ENCODE measurements at regions not wholly inside any gene's neighbourhood (a gene's known extent, or its start where the extent isn't known, plus 50 kb on each side); places are given as distances from the start of the nearest gene placed in this dataset.
"Not testable (repeated sequence)": the region's sequence is repeated elsewhere in the genome, so short reads cannot be mapped to it uniquely, and the experiment has no call there.

- DNase-seq, result no peak
These were observed 302.8 kb upstream of the CRIM1 start for GRCh38 chr2:36052819-36053218.

GRCh38 chr2:36044411-36044810 lies 311.2 kb upstream of the CRIM1 start:
- DNase-seq, result no peak

DNA sequence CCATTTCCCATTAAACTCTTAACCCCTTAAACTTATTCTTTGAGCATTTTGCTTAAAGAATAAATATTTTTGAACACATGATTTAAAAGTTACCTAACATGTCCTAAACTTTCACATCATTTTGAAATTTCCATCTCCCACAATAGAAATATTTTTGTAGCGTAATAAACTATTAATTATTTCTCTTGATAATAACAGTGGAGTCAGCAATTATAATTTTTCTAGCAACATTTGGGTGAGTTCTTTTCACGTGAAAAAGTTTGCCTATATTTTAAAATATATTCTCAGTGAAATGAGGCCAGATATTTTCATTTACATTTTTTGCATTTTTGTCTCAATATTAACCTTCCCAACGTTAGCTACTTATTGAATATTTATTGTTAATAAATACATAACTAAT lies 320.4 kb upstream of the CRIM1 start:
- DNase-seq, result no peak

- no peak for DNase-seq
These were observed 323.5 kb upstream of the CRIM1 start for GRCh38 chr2:36032046-36032445.

- no peak for DNase-seq
These were observed 324.1 kb upstream of the CRIM1 start for GRCh38 chr2:36031471-36031870.

DNA sequence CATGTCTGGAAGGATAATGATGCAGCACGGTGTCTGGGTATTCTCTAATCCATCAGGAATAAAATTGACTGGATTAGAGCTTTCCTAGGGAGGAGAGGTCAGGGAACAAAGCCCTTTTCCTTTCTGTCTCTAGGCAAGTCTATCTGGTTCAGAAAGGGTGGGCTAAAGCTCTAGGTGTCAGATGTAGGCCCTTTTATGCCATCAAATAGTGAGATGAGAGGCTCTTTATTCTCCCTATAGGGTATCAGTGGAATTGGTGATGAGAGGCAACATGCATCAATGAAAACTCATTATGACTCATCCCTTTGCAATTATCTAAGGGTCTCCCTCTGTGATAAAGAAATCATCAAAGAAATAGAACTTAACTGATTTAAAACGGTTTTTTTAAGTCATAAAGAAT lies 328.0 kb upstream of the CRIM1 start:
- no peak for DNase-seq

GRCh38 chr2:36013064-36013463 lies 342.5 kb upstream of the CRIM1 start:
- no peak for DNase-seq

DNA sequence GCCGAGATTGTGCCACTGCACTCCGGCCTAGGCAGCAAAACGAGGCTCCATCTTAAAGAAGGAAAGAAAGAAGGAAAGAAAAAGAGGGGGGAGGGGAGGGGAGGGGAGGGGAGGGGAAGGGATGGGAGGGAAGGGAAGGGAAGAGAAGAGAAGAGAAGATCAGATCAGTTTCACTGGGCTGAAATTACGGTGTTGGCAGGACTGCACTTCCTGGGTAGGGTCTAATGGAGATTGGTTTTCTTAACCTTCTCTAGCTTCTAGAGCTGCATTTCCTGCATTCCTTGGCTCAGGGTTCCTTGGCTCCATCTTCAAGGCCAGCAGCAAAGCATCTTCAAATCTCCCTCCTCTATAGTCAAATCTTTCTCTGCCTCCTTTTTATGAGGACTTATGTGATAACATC lies 349.1 kb upstream of the CRIM1 start:
- DNase-seq, result no peak

GRCh38 chr2:36002941-36003340 lies 352.6 kb upstream of the CRIM1 start:
- no peak for DNase-seq

- no peak for DNase-seq
These were observed 358.1 kb upstream of the CRIM1 start for GRCh38 chr2:35997488-35997887.

DNA sequence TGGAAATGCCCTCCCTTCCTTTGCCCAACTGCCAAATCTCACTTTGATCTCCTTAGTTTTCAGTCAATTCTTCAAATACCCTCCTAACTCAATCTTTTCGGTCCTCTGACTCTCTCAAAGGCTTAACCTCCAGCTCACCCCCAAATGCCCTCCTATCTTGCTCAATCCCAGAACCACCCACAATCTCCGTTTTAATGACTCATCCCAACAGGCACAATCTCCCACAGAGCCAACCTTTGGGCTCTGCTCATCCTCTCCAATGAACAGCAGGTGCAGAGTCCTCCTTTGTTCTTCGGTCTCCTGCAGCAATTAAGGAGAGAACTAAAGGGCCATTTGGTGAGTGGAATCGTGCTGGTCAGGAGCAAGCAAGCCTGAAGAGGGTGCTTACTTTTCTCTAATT lies 366.1 kb upstream of the CRIM1 start:
- DNase-seq, result no peak

DNA sequence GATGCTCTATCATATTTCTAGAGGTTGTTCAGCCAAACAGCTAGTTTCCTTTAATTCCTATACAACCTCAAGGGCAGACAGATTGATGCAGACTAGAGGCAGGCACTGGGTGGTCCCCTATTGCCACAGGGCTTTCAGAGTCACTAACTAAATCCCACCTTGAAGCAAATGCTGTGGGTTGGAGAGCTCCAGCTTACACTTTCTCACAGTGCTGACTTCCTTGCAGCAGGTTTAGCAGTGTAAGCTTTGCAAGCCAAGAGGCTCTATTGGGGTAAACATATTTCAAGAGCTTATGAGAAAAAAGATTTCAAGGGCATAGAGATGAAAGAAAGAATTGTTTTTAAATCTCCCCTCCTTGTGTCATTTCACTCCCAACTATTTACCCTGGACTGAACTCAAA lies 366.5 kb upstream of the CRIM1 start:
- DNase-seq, result no peak

- DNase-seq, result no peak
These were observed 368.7 kb upstream of the CRIM1 start for GRCh38 chr2:35986871-35987270.

- no peak for DNase-seq
These were observed 377.4 kb upstream of the CRIM1 start for GRCh38 chr2:35978218-35978617.

- DNase-seq, result no peak
These were observed 379.0 kb upstream of the CRIM1 start for GRCh38 chr2:35976611-35977010.

DNA sequence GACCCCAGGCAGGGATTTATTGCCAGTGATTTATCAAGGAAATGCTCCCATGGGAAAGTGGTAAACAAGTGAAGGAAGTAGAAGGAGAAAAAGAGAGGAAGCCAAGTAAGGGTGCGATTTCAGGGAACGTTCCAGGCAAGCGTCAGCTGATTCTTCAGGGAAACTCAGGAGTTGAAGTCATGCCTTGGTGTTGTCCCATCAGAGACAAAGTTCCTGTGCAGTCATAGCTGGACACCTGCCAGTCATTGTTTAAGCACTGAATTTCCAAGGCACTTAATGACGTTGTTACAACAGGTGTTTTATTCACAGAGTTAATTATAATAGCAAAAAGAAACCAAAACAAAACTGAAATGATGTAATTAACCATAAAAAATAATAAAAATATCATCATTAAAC lies 381.8 kb upstream of the CRIM1 start:
- DNase-seq, result peak; percentile 16

DNA sequence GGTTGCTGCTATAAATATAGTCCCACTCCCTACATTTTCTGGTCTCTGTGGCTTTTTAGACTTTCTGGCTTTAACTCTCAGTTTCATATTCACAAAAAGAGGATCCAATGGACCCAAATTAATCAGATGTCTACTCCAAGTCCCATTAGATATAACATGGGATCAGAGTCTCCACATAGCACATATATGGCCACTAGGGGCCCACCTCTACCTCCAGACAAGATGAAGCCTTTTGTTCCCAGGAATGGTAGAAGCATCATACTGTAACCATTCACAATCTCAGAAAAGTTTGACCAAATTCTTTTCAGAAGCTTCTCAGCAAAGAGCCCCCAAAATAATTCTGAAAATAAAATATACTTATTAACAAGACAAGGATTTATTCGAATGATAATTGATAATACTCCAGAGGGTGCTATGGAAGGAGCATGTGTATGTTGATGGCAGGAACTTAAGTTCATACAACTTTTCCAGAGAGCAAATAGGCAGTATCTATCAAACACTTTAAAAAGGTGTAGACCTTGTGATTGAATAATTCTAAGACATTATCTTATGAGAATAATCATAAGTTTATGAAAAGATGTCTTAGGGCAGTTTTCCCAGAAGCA lies 382.3 kb upstream of the CRIM1 start:
- DNase-seq, result no peak

GRCh38 chr2:35963824-35964223 lies 391.8 kb upstream of the CRIM1 start:
- no peak for DNase-seq

- DNase-seq, result no peak
These were observed 392.2 kb upstream of the CRIM1 start for GRCh38 chr2:35963357-35963756.

DNA sequence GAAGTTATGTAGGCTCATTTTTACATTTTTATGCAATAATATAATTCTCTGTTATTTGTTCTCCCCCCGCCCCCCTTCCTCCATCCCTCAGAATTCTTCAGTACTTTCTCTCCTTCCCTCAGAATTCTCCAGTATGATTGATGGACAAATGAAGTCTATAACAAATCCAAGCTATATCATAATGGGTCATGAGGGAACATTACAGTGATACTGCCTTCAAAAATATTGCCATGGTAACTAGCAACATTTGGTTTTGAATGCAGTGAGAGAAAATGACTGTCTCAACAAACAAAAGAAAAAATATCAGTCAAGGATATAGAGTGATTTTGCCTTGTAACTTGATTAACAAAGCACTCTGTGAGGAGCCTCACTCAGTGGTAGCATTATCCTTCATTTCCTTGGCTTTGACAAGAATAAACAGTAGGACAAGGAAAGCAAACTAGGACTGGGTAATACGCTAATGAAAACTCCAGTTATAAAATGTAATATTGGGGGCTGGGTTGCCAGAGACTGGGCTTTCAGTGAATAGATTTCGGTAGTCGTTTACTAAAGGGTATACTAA lies 392.9 kb upstream of the CRIM1 start:
- no peak for DNase-seq

DNA sequence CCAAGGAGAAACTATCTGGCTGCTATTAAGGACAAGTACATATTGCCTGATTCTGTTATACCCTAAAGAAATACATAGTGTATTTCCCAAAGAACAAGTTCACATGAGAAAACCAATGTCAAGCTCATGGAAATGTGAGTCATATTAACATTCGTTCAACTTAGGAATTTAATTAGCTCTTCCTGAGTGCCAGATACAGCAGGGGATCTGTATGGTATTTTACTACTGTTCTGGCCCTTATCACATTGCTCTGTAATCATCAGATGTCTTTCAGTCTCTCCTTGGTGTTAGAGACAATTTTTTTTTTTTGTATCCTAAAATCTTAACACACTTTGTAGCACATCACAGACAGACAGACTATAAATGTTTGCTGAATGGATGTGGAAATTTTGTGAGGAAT lies 395.0 kb upstream of the CRIM1 start:
- no peak for DNase-seq

GRCh38 chr2:35957053-35957452 lies 398.5 kb upstream of the CRIM1 start:
- not testable (repeated sequence) for DNase-seq

- DNase-seq, result peak; percentile 67
These were observed 409.1 kb upstream of the CRIM1 start for GRCh38 chr2:35946478-35946877.

DNA sequence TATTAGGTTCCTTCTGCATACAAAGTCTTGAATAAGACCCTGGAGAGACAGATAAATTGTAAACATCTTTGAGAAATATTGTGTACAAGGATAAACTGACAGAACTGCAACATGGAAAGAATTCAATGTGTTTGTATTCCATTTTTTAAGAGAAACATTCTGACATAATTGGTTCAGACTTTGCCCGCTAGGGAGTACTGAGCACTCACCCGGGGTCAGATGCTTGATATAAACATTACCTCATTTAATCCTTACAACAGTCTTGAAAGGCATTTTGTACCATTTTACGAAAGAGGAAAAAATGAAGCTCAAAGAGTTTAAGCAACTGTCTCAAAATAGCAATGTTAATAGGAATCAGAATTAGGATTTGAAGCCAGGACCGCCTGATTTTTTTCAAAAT lies 416.7 kb upstream of the CRIM1 start:
- DNase-seq, result peak; percentile 22

DNA sequence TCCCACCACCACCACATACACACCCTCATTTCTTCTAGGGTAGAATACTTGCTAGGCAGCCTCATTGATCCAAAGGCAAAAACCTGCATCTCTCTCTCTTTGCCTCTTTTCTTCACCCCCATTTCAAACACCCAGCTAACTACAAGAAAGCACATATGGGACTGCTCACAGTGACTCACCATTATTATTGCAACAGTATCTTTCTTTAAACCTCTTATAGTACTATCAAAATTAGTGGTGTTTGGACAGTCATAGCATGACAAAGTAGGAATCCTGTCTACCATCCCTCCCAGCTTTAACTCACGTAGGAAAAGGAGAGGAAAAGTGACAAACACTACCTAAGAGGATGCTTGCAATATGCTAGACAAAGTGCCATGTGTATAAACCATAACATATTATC lies 422.5 kb upstream of the CRIM1 start:
- no peak for DNase-seq
